ENCODE measurements at regions not wholly inside any gene's neighbourhood (a gene's known extent, or its start where the extent isn't known, plus 50 kb on each side); places are given as distances from the start of the nearest gene placed in this dataset.

- Histone ChIP-seq H3K4me2 (ENCODE audit: insufficient read depth, low read length) (no peak overlapping the region), H3K27ac (ENCODE audit: insufficient read depth, low read depth, low read length) (no peak overlapping the region), H3K4me3 (replicated peaks in 1 of 3; ENCODE audit: insufficient read depth in 1 of 3, low read depth in 1 of 3, low read length in 3 of 3) (no peak overlapping the region), H3K36me3 (ENCODE audit: control insufficient read depth in 2 of 2, extremely low read depth in 1 of 2, insufficient read depth in 2 of 2, low read length in 2 of 2) (no peaks in the 10 kb centered on the region), H3K4me1 (ENCODE audit: control insufficient read depth, extremely low read depth, insufficient read depth, low read length) (peaks cover 18% of the 10 kb centered on the region), H2AFZ (ENCODE audit: low read depth, low read length) (no peak overlapping the region), H3K9me1 (replicated peaks; ENCODE audit: control insufficient read depth, extremely low read depth, insufficient read depth, low read length) (no peaks in the 10 kb centered on the region), H3K9me3 (replicated peaks; ENCODE audit: control insufficient read depth, insufficient read depth, low read length) (no peaks in the 10 kb centered on the region), H3K27me3 (ENCODE audit: control insufficient read depth in 2 of 2, insufficient read depth in 2 of 2, low read length in 2 of 2) (no peaks in the 10 kb centered on the region), H4K20me1 (replicated peaks; ENCODE audit: control insufficient read depth, extremely low read depth, insufficient read depth, low read length) (no peaks in the 10 kb centered on the region), H3K79me2 (ENCODE audit: control insufficient read depth, insufficient read depth, low read length) (no peaks in the 10 kb centered on the region), H3K9ac (replicated peaks; ENCODE audit: extremely low read depth, insufficient read depth, low read length) (no peak overlapping the region)
- BruUV-seq (replicated peaks): no TSS peak
- POLR2A ChIA-PET: no interaction called here
- dilution Hi-C loops (cut with MboI; ENCODE audit: extremely low pct_ligation_motif_present, low sequenced_read_pairs): no loop called here
- peak; percentile 48 for FAIRE-seq
- TF ChIP-seq JUN (IDR thresholded peaks at IDR 0.05; ENCODE audit: borderline replicate concordance, insufficient read depth, insufficient read length, low read depth): no peak
- TF ChIP-seq, protein P1, sequence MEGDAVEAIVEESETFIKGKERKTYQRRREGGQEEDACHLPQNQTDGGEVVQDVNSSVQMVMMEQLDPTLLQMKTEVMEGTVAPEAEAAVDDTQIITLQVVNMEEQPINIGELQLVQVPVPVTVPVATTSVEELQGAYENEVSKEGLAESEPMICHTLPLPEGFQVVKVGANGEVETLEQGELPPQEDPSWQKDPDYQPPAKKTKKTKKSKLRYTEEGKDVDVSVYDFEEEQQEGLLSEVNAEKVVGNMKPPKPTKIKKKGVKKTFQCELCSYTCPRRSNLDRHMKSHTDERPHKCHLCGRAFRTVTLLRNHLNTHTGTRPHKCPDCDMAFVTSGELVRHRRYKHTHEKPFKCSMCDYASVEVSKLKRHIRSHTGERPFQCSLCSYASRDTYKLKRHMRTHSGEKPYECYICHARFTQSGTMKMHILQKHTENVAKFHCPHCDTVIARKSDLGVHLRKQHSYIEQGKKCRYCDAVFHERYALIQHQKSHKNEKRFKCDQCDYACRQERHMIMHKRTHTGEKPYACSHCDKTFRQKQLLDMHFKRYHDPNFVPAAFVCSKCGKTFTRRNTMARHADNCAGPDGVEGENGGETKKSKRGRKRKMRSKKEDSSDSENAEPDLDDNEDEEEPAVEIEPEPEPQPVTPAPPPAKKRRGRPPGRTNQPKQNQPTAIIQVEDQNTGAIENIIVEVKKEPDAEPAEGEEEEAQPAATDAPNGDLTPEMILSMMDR (IDR thresholded peaks at IDR 0.05; ENCODE audit: extremely low read depth in 1 of 2, insufficient read depth in 1 of 2, low read depth in 1 of 2, low read length in 2 of 2): no peak
- TF ChIP-seq MAX (IDR thresholded peaks at IDR 0.05; ENCODE audit: insufficient read depth, insufficient read length): no peak
- no peak for TF ChIP-seq FOS (IDR thresholded peaks at IDR 0.05; ENCODE audit: borderline replicate concordance, insufficient read depth, low read length)
- TF ChIP-seq EZH2 (IDR thresholded peaks at IDR 0.05; ENCODE audit: borderline replicate concordance, low read depth, low read length, severe bottlenecking): no peak
- TF ChIP-seq GATA2 (IDR thresholded peaks at IDR 0.05; ENCODE audit: insufficient read depth, insufficient read length, low read depth, low read length): no peak
- TF ChIP-seq POLR2AphosphoS5 (IDR thresholded peaks at IDR 0.05; ENCODE audit: insufficient read depth, low read depth, low read length): no peak
- TF ChIP-seq MYC (IDR thresholded peaks at IDR 0.05; ENCODE audit: low read depth, low read length): no peak
- no peak for TF ChIP-seq POLR2A (IDR thresholded peaks at IDR 0.05; ENCODE audit: low read depth, low read length)
- CTCF ChIA-PET: interaction anchor here (0.8 to 1.1 kb wide), 2 partner anchors 19 to 68 kb away, joined by 3 to 4 read pairs; no protein-coding TSS in a partner anchor
- intact Hi-C loops (cut with micrococcal nuclease): loop anchor here (2.0 kb wide), 1 partner anchor 29 kb away; no protein-coding TSS in a partner anchor
- no peak for DNase-seq (ENCODE audit: low read depth, low spot score)
Observed at GRCh38 chr2:18368008-18368407, 192.4 kb downstream of the RDH14 start.

Measured in endothelial cell of umbilical vein (primary cell).